ENCODE measurements at regions not wholly inside any gene's neighbourhood (a gene's known extent, or its start where the extent isn't known, plus 50 kb on each side); places are given as distances from the start of the nearest gene placed in this dataset.

- no peak for DNase-seq
These were observed 975.1 kb downstream of the NSUN3 start for GRCh38 chr3:95037927-95038326.

- DNase-seq: no peak
These were observed 981.2 kb downstream of the NSUN3 start for GRCh38 chr3:95044101-95044500.

- no peak for DNase-seq
These were observed 985.7 kb downstream of the NSUN3 start for GRCh38 chr3:95048564-95048963.

- DNase-seq: no peak
These were observed 987.0 kb downstream of the NSUN3 start for GRCh38 chr3:95049841-95050240.

GRCh38 chr3:95055288-95055687 lies 992.4 kb downstream of the NSUN3 start:
- no peak for DNase-seq

GRCh38 chr3:95082191-95082590 lies 1019.3 kb downstream of the NSUN3 start:
- DNase-seq: no peak

GRCh38 chr3:95084738-95085137 lies 1021.9 kb downstream of the NSUN3 start:
- DNase-seq: no peak

GRCh38 chr3:95088464-95088863 lies 1025.6 kb downstream of the NSUN3 start:
- no peak for DNase-seq

- no peak for DNase-seq
These were observed 1034.6 kb downstream of the NSUN3 start for GRCh38 chr3:95097493-95097892.

- no peak for DNase-seq
These were observed 1058.1 kb downstream of the NSUN3 start for GRCh38 chr3:95120921-95121320.

- DNase-seq: no peak
These were observed 1060.2 kb downstream of the NSUN3 start for GRCh38 chr3:95123104-95123503.

- DNase-seq: no peak
These were observed 1072.0 kb downstream of the NSUN3 start for GRCh38 chr3:95134693-95135413.

GRCh38 chr3:95148107-95148506 lies 1085.2 kb downstream of the NSUN3 start:
- no peak for DNase-seq

- DNase-seq: no peak
These were observed 1088.7 kb downstream of the NSUN3 start for GRCh38 chr3:95151590-95151989.

- no peak for DNase-seq
These were observed 1091.9 kb downstream of the NSUN3 start for GRCh38 chr3:95154766-95155165.

- DNase-seq: no peak
These were observed 1099.9 kb downstream of the NSUN3 start for GRCh38 chr3:95162794-95163193.

- DNase-seq: no peak
These were observed 1104.9 kb downstream of the NSUN3 start for GRCh38 chr3:95167748-95168147.

- no peak for DNase-seq
These were observed 1105.7 kb downstream of the NSUN3 start for GRCh38 chr3:95168526-95168925.

GRCh38 chr3:95172164-95172943 lies 1109.5 kb downstream of the NSUN3 start:
- no peak for DNase-seq

GRCh38 chr3:95177096-95177495 lies 1114.2 kb downstream of the NSUN3 start:
- DNase-seq: no peak

GRCh38 chr3:95184038-95184437 lies 1121.2 kb downstream of the NSUN3 start:
- no peak for DNase-seq

GRCh38 chr3:95189348-95189747 lies 1126.5 kb downstream of the NSUN3 start:
- DNase-seq: no peak

GRCh38 chr3:95197661-95198060 lies 1134.8 kb downstream of the NSUN3 start:
- no peak for DNase-seq

GRCh38 chr3:95200384-95200783 lies 1137.5 kb downstream of the NSUN3 start:
- DNase-seq: no peak

- DNase-seq: no peak
These were observed 1148.0 kb downstream of the NSUN3 start for GRCh38 chr3:95210878-95211277.
